GM12872 (cell line): ENCODE measurements at regions not wholly inside any gene's neighbourhood (a gene's known extent, or its start where the extent isn't known, plus 50 kb on each side); places are given as distances from the start of the nearest gene placed in this dataset.

ENCODE experiments used
- TF ChIP-seq, protein P1 (sequence below): IDR thresholded peaks from 3 replicates; pipeline ENCODE4 v1.5.1; 2011; ENCODE audit warnings: low read depth, mild to moderate bottlenecking, low read length, moderate library complexity; ENCODE audit not compliant: insufficient read depth

- TF ChIP-seq, protein P1, sequence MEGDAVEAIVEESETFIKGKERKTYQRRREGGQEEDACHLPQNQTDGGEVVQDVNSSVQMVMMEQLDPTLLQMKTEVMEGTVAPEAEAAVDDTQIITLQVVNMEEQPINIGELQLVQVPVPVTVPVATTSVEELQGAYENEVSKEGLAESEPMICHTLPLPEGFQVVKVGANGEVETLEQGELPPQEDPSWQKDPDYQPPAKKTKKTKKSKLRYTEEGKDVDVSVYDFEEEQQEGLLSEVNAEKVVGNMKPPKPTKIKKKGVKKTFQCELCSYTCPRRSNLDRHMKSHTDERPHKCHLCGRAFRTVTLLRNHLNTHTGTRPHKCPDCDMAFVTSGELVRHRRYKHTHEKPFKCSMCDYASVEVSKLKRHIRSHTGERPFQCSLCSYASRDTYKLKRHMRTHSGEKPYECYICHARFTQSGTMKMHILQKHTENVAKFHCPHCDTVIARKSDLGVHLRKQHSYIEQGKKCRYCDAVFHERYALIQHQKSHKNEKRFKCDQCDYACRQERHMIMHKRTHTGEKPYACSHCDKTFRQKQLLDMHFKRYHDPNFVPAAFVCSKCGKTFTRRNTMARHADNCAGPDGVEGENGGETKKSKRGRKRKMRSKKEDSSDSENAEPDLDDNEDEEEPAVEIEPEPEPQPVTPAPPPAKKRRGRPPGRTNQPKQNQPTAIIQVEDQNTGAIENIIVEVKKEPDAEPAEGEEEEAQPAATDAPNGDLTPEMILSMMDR = no peak
These were observed 195.5 kb upstream of the ZNF32 start for GRCh38 chr10:43844221-43844620.

- TF ChIP-seq, protein P1 = no peak
These were observed 194.8 kb upstream of the ZNF32 start for GRCh38 chr10:43843321-43844101.

- TF ChIP-seq, protein P1 = no peak
These were observed 193.8 kb upstream of the ZNF32 start for GRCh38 chr10:43842496-43842895.

GRCh38 chr10:43842072-43842471 is 193.4 kb upstream of the ZNF32 start:
- TF ChIP-seq, protein P1 = no peak

DNA sequence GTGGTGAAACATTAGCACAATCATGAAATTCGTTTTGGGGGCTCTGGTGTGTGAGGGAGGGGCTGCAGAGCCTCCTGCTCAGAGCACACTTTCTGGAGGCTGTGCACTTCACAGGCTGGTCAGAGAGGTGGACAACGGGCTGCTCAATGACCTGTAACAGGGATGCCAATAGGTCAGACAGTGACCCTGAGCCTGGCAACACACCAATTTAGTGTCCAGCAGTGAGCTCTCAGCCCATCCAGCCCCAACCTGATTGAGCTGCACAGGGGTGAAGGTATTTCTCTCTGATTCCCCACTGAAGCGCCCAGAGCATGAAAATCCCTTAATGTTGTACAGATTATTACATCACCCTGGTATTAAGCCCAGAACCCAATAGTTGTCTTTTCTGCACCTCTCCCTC is 191.3 kb upstream of the ZNF32 start:
- TF ChIP-seq, protein P1 = no peak

DNA sequence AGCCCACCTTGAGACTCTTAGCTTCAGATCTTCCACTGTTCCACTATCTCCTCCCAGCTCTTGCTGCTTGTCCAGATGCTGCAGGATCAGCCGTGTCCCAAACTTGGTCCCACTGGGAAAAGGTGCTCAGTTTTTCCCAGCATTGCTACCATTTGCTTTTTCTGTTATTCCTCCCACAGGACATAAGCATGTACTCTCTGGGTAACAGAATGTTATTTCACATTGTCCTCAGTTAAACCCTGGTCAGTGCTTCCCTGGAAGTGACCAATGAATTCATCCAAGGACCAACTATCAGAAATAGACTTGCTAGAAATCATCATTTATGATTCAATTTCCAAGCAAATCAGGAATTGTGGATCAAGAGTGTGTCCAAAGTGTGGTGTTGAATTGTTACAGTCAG is 179.2 kb upstream of the ZNF32 start:
- TF ChIP-seq, protein P1 = no peak

DNA sequence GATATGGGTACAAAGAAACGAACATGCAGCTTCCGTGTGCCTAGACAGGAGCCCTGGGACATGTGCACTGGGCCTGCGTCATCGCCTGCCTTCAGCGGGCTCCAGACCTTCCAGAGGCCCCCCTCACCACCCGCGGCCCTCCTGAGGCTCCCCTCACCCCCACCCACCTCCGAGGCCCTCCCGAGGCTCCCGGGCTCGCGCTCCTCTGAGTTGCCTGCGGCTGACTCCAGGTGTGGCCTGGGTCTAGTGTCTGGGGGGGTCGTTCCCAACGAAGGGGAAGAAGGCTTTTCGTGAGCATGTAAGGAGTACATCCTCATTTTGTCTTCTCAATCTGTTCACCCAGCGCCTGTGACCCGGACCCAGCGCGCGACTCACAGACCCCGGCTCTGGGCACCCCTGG is 177.3 kb upstream of the ZNF32 start:
- TF ChIP-seq, protein P1 = no peak
